GM19023 (cell line): ENCODE measurements at regions not wholly inside any gene's neighbourhood (a gene's known extent, or its start where the extent isn't known, plus 50 kb on each side); places are given as distances from the start of the nearest gene placed in this dataset.

ENCODE experiments used
- ATAC-seq: cut with Tn5 transposase; IDR thresholded peaks from one replicate; pipeline ENCODE4 v1.9.1; 2021; ENCODE audit warnings: mild to moderate bottlenecking, moderate library complexity; ENCODE audit not compliant: unreplicated experiment

- no peak for ATAC-seq
These were observed 72.8 kb upstream of the MC4R start for GRCh38 chr18:60445341-60445740.

GRCh38 chr18:60446821-60447220, 74.2 kb upstream of the MC4R start:
- ATAC-seq, result no peak

GRCh38 chr18:60448487-60449267, 76.1 kb upstream of the MC4R start:
- ATAC-seq, result no peak

- ATAC-seq, result no peak
These were observed 79.8 kb upstream of the MC4R start for GRCh38 chr18:60452421-60452820.

- no peak for ATAC-seq
These were observed 94.1 kb upstream of the MC4R start for GRCh38 chr18:60466677-60467076.

- no peak for ATAC-seq
These were observed 97.0 kb upstream of the MC4R start for GRCh38 chr18:60469387-60470100.

- ATAC-seq, result no peak
These were observed 99.1 kb upstream of the MC4R start for GRCh38 chr18:60471652-60472051.

GRCh38 chr18:60485201-60485600, 112.6 kb upstream of the MC4R start:
- no peak for ATAC-seq

- ATAC-seq, result no peak
These were observed 120.5 kb upstream of the MC4R start for GRCh38 chr18:60493066-60493465.

GRCh38 chr18:60499675-60500074, 127.1 kb upstream of the MC4R start:
- ATAC-seq, result no peak

GRCh38 chr18:60500960-60501359, 128.4 kb upstream of the MC4R start:
- ATAC-seq, result no peak

- no peak for ATAC-seq
These were observed 130.0 kb upstream of the MC4R start for GRCh38 chr18:60502591-60502990.

GRCh38 chr18:60503199-60503598, 130.6 kb upstream of the MC4R start:
- no peak for ATAC-seq

- no peak for ATAC-seq
These were observed 133.6 kb upstream of the MC4R start for GRCh38 chr18:60506190-60506589.

- no peak for ATAC-seq
These were observed 134.1 kb upstream of the MC4R start for GRCh38 chr18:60506682-60507081.

GRCh38 chr18:60508108-60508507, 135.5 kb upstream of the MC4R start:
- ATAC-seq, result no peak

GRCh38 chr18:60534538-60534937, 162.0 kb upstream of the MC4R start:
- ATAC-seq, result no peak

- no peak for ATAC-seq
These were observed 164.5 kb upstream of the MC4R start for GRCh38 chr18:60537074-60537473.

GRCh38 chr18:60538891-60539290, 166.3 kb upstream of the MC4R start:
- ATAC-seq, result no peak

- ATAC-seq, result no peak
These were observed 169.1 kb upstream of the MC4R start for GRCh38 chr18:60541661-60542060.

GRCh38 chr18:60543646-60544045, 171.1 kb upstream of the MC4R start:
- ATAC-seq, result no peak

- ATAC-seq, result no peak
These were observed 176.9 kb upstream of the MC4R start for GRCh38 chr18:60549338-60549960.
